ENCODE measurements at regions not wholly inside any gene's neighbourhood (a gene's known extent, or its start where the extent isn't known, plus 50 kb on each side); places are given as distances from the start of the nearest gene placed in this dataset.

- H3K36me3 Mint-ChIP-seq (ENCODE audit: unreplicated experiment) = no peaks in the 10 kb centered on the region
- H3K4me3 Mint-ChIP-seq (ENCODE audit: unreplicated experiment) = no peak overlapping the region
- H3K9me3 Mint-ChIP-seq (ENCODE audit: unreplicated experiment) = no peaks in the 10 kb centered on the region
These were observed 280.4 kb downstream of the CAAP1 start for GRCh38 chr9:26612211-26612610.

GRCh38 chr9:26606756-26607155 lies 285.8 kb downstream of the CAAP1 start:
- no peak for TF ChIP-seq CTCF (IDR thresholded peaks at IDR 0.05)
- H3K9me3 Mint-ChIP-seq (ENCODE audit: unreplicated experiment) = no peaks in the 10 kb centered on the region
- H3K4me1 Mint-ChIP-seq (ENCODE audit: unreplicated experiment) = no peaks in the 10 kb centered on the region
- no peak overlapping the region for H3K27ac Mint-ChIP-seq (ENCODE audit: unreplicated experiment)
- H3K4me3 Mint-ChIP-seq (ENCODE audit: unreplicated experiment) = no peak overlapping the region
- H3K27me3 Mint-ChIP-seq (ENCODE audit: unreplicated experiment) = peaks cover 7% of the 10 kb centered on the region
- H3K36me3 Mint-ChIP-seq (ENCODE audit: unreplicated experiment) = no peaks in the 10 kb centered on the region
- DNase-seq (ENCODE audit: extremely low spot score, unreplicated experiment) = no peak

More at GRCh38 chr9:26612211-26612610, 280.4 kb downstream of the CAAP1 start:
- peaks cover 7% of the 10 kb centered on the region for H3K27me3 Mint-ChIP-seq (ENCODE audit: unreplicated experiment)
- no peak overlapping the region for H3K27ac Mint-ChIP-seq (ENCODE audit: unreplicated experiment)
- no peak for TF ChIP-seq CTCF (IDR thresholded peaks at IDR 0.05)
- H3K4me1 Mint-ChIP-seq (ENCODE audit: unreplicated experiment) = no peaks in the 10 kb centered on the region
- no peak for DNase-seq (ENCODE audit: extremely low spot score, unreplicated experiment)

GRCh38 chr9:26605367-26605766 lies 287.2 kb downstream of the CAAP1 start:
- H3K9me3 Mint-ChIP-seq (ENCODE audit: unreplicated experiment) = no peaks in the 10 kb centered on the region
- TF ChIP-seq CTCF (IDR thresholded peaks at IDR 0.05) = no peak
- no peak for DNase-seq (ENCODE audit: extremely low spot score, unreplicated experiment)

GRCh38 chr9:26604076-26604662 lies 288.4 kb downstream of the CAAP1 start:
- Mint-ChIP-seq H3K4me1 (ENCODE audit: unreplicated experiment) (no peaks in the 10 kb centered on the region), H3K9me3 (ENCODE audit: unreplicated experiment) (no peaks in the 10 kb centered on the region), H3K27ac (ENCODE audit: unreplicated experiment) (no peak overlapping the region), H3K4me3 (ENCODE audit: unreplicated experiment) (no peak overlapping the region), H3K27me3 (ENCODE audit: unreplicated experiment) (peaks cover 6% of the 10 kb centered on the region), H3K36me3 (ENCODE audit: unreplicated experiment) (no peaks in the 10 kb centered on the region)
- no peak for DNase-seq (ENCODE audit: extremely low spot score, unreplicated experiment)
- TF ChIP-seq CTCF (IDR thresholded peaks at IDR 0.05) = no peak

More at GRCh38 chr9:26605367-26605766, 287.2 kb downstream of the CAAP1 start:
- Mint-ChIP-seq H3K4me3 (ENCODE audit: unreplicated experiment) (no peak overlapping the region), H3K36me3 (ENCODE audit: unreplicated experiment) (no peaks in the 10 kb centered on the region), H3K27ac (ENCODE audit: unreplicated experiment) (no peak overlapping the region), H3K4me1 (ENCODE audit: unreplicated experiment) (no peaks in the 10 kb centered on the region), H3K27me3 (ENCODE audit: unreplicated experiment) (peaks cover 7% of the 10 kb centered on the region)

- H3K27me3 Mint-ChIP-seq (ENCODE audit: unreplicated experiment) = peaks cover 6% of the 10 kb centered on the region
- no peak overlapping the region for H3K4me3 Mint-ChIP-seq (ENCODE audit: unreplicated experiment)
- H3K27ac Mint-ChIP-seq (ENCODE audit: unreplicated experiment) = no peak overlapping the region
- H3K36me3 Mint-ChIP-seq (ENCODE audit: unreplicated experiment) = no peaks in the 10 kb centered on the region
- H3K9me3 Mint-ChIP-seq (ENCODE audit: unreplicated experiment) = no peaks in the 10 kb centered on the region
- H3K4me1 Mint-ChIP-seq (ENCODE audit: unreplicated experiment) = no peaks in the 10 kb centered on the region
- TF ChIP-seq CTCF (IDR thresholded peaks at IDR 0.05) = no peak
- DNase-seq (ENCODE audit: extremely low spot score, unreplicated experiment) = no peak
These were observed 289.0 kb downstream of the CAAP1 start for GRCh38 chr9:26603617-26604016.

Data from osteocyte (in vitro differentiated cells).